Type B pancreatic cell (in vitro differentiated cells): ENCODE measurements at regions not wholly inside any gene's neighbourhood (a gene's known extent, or its start where the extent isn't known, plus 50 kb on each side); places are given as distances from the start of the nearest gene placed in this dataset.

Source experiments
- DNase-seq: peaks from one replicate; pipeline ENCODE4 v3.0.0; 2021; ENCODE audit warnings: mixed read lengths; ENCODE audit not compliant: unreplicated experiment; ENCODE audit errors: extremely low spot score
- H3K27ac Mint-ChIP-seq: 2 replicates; pipeline ENCODE4 v1.8.0; 2021; ENCODE audit warnings: mild to moderate bottlenecking, mixed read lengths
- H3K27me3 Mint-ChIP-seq: 2 replicates; pipeline ENCODE4 v1.8.0; 2021; ENCODE audit warnings: mixed read lengths
- H3K36me3 Mint-ChIP-seq: 2 replicates; pipeline ENCODE4 v1.8.0; 2021; ENCODE audit warnings: mixed read lengths
- H3K4me1 Mint-ChIP-seq: one replicate; pipeline ENCODE4 v1.8.0; 2021; ENCODE audit warnings: mixed read lengths; ENCODE audit not compliant: unreplicated experiment
- H3K4me3 Mint-ChIP-seq: 2 replicates; pipeline ENCODE4 v1.8.0; 2021; ENCODE audit warnings: mild to moderate bottlenecking, mixed read lengths
- H3K9me3 Mint-ChIP-seq: 2 replicates; pipeline ENCODE4 v1.8.0; 2021; ENCODE audit warnings: mixed read lengths
- CTCF ChIP-seq: fragments of 200-600 bp; sonication (generic); conservative IDR thresholded peaks from 2 replicates; pipeline ENCODE4 v1.5.0; 2021; ENCODE audit warnings: antibody characterized with exemption, mild to moderate bottlenecking

GRCh38 chr9:90400091-90400490, 242.5 kb downstream of the DIRAS2 start:
- no peak overlapping the region for H3K4me3 Mint-ChIP-seq
- peaks cover 10% of the 10 kb centered on the region for H3K4me1 Mint-ChIP-seq
- H3K9me3 Mint-ChIP-seq: no peaks in the 10 kb centered on the region
- no peak for TF ChIP-seq CTCF
- no peak for DNase-seq
- no peaks in the 10 kb centered on the region for H3K36me3 Mint-ChIP-seq
- H3K27ac Mint-ChIP-seq: no peak overlapping the region
- H3K27me3 Mint-ChIP-seq: no peaks in the 10 kb centered on the region

GRCh38 chr9:90408659-90409058, 234.0 kb downstream of the DIRAS2 start:
- Mint-ChIP-seq H3K4me3 (no peak overlapping the region), H3K27ac (no peak overlapping the region), H3K9me3 (peaks cover 4% of the 10 kb centered on the region), H3K27me3 (peaks cover 6% of the 10 kb centered on the region), H3K4me1 (no peaks in the 10 kb centered on the region), H3K36me3 (no peaks in the 10 kb centered on the region)
- no peak for TF ChIP-seq CTCF
- DNase-seq: no peak

GRCh38 chr9:90419221-90419851, 223.3 kb downstream of the DIRAS2 start:
- no peaks in the 10 kb centered on the region for H3K9me3 Mint-ChIP-seq
- H3K27me3 Mint-ChIP-seq: no peaks in the 10 kb centered on the region
- TF ChIP-seq CTCF: no peak
- H3K4me3 Mint-ChIP-seq: peak overlapping the region; percentile 69
- H3K36me3 Mint-ChIP-seq: no peaks in the 10 kb centered on the region
- peak overlapping the region; percentile 87 for H3K27ac Mint-ChIP-seq
- H3K4me1 Mint-ChIP-seq: peaks cover 10% of the 10 kb centered on the region
- no peak for DNase-seq

- H3K9me3 Mint-ChIP-seq: no peaks in the 10 kb centered on the region
- peaks cover 10% of the 10 kb centered on the region for H3K4me1 Mint-ChIP-seq
- no peaks in the 10 kb centered on the region for H3K36me3 Mint-ChIP-seq
- TF ChIP-seq CTCF: no peak
- DNase-seq: no peak
- H3K4me3 Mint-ChIP-seq: no peak overlapping the region
- H3K27ac Mint-ChIP-seq: no peak overlapping the region
- H3K27me3 Mint-ChIP-seq: no peaks in the 10 kb centered on the region
These were observed 222.4 kb downstream of the DIRAS2 start for GRCh38 chr9:90420211-90420610.

GRCh38 chr9:90420768-90421513, 221.7 kb downstream of the DIRAS2 start:
- H3K36me3 Mint-ChIP-seq: no peaks in the 10 kb centered on the region
- DNase-seq: no peak
- no peak overlapping the region for H3K27ac Mint-ChIP-seq

More at GRCh38 chr9:90420768-90421513, 221.7 kb downstream of the DIRAS2 start:
- no peak overlapping the region for H3K4me3 Mint-ChIP-seq
- peaks cover 10% of the 10 kb centered on the region for H3K4me1 Mint-ChIP-seq
- no peaks in the 10 kb centered on the region for H3K9me3 Mint-ChIP-seq
- no peaks in the 10 kb centered on the region for H3K27me3 Mint-ChIP-seq
- TF ChIP-seq CTCF: no peak
